ENCODE measurements at regions not wholly inside any gene's neighbourhood (a gene's known extent, or its start where the extent isn't known, plus 50 kb on each side); places are given as distances from the start of the nearest gene placed in this dataset.

- TF ChIP-seq ZFX (IDR thresholded peaks at IDR 0.05) (no peak), CTCF (conservative IDR thresholded peaks at IDR 0.05) (no peak)
- H3K27ac ChIP-seq, result no peak overlapping the region
Measured at GRCh38 chrX:43510209-43510608, 145.9 kb upstream of the MAOA start.

GRCh38 chrX:43513085-43513484 is 143.0 kb upstream of the MAOA start:
- H3K27ac ChIP-seq, result no peak overlapping the region
- TF ChIP-seq ZFX (IDR thresholded peaks at IDR 0.05), result no peak
- TF ChIP-seq CTCF (conservative IDR thresholded peaks at IDR 0.05), result no peak

GRCh38 chrX:43514820-43515219 is 141.3 kb upstream of the MAOA start:
- H3K27ac ChIP-seq, result no peak overlapping the region
- TF ChIP-seq ZFX (IDR thresholded peaks at IDR 0.05) (no peak), CTCF (conservative IDR thresholded peaks at IDR 0.05) (no peak)

- no peak overlapping the region for H3K27ac ChIP-seq
- TF ChIP-seq CTCF (conservative IDR thresholded peaks at IDR 0.05) (no peak), ZFX (IDR thresholded peaks at IDR 0.05) (no peak)
Measured at GRCh38 chrX:43522582-43522981, 133.5 kb upstream of the MAOA start.

- TF ChIP-seq CTCF (conservative IDR thresholded peaks at IDR 0.05) (no peak), ZFX (IDR thresholded peaks at IDR 0.05) (no peak)
- no peak overlapping the region for H3K27ac ChIP-seq
Measured at GRCh38 chrX:43525901-43526610, 130.0 kb upstream of the MAOA start.

GRCh38 chrX:43526878-43527277 is 129.2 kb upstream of the MAOA start:
- TF ChIP-seq CTCF (conservative IDR thresholded peaks at IDR 0.05) (no peak), ZFX (IDR thresholded peaks at IDR 0.05) (no peak)

GRCh38 chrX:43527801-43528200 is 128.3 kb upstream of the MAOA start:
- TF ChIP-seq CTCF (conservative IDR thresholded peaks at IDR 0.05) (no peak), ZFX (IDR thresholded peaks at IDR 0.05) (no peak)
- H3K27ac ChIP-seq, result no peak overlapping the region

More at GRCh38 chrX:43526878-43527277, 129.2 kb upstream of the MAOA start:
- no peak overlapping the region for H3K27ac ChIP-seq
